ENCODE measurements at regions not wholly inside any gene's neighbourhood (a gene's known extent, or its start where the extent isn't known, plus 50 kb on each side); places are given as distances from the start of the nearest gene placed in this dataset.
"Not testable (repeated sequence)": the region's sequence is repeated elsewhere in the genome, so short reads cannot be mapped to it uniquely, and the experiment has no call there.

DNA sequence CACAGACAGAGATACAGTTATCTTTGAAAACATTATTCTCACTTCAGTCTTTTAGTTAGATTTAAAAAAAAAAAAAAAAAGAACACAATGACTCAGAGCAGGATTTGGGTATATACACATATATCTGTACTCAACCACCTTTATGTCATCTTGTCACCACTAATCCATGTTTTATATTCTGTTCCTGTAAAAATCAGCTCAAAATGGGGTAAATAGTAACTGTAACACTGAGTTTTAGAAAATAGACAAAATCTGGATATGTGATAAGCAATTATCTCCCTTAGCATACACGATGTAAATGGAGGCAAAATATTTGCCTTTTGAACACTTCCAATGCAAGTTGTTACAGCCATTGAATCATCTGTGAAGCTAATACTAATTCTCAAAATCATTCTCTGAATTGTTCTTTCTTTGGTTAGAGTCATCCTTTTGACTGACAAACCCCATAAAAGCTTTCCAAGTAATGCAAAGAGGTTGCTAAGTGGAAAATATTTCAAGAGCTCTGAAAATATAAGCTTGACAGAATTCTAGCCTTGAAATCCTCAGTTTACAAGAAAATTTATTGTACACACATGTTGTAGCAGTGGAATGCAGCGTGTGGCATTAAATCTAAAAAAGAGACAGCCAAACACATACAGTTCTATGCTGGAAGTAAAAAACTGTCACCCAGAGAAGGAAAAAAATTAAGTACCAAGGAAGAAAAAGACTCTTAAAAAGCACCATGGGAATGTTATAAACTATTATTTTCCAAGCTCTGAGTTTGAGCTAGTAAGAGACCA, 502.2 kb upstream of the PHF14 start:
- no peak for DNase-seq (ENCODE audit: low read depth)

DNA sequence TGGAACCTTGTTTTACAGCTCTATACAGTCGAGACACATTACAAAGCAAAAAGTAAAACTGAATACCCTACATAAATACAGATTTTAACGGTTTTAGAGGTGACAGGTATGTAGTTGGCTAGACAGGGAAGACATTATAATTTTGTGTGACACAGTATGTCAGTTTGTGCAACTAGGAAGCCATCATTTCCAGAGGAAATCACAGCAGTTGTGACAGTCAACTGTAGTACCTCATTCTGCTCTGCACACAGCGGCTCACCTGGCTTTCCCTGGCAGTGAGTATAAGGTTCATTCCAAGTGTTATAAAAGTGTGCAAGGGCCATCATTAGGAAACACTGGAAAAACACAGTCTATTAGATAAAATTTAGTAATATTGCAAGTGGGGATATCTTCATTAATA, 501.6 kb upstream of the PHF14 start:
- DNase-seq (ENCODE audit: low read depth) = no peak

GRCh38 chr7:10473569-10473968, 500.1 kb upstream of the PHF14 start:
- DNase-seq (ENCODE audit: low read depth) = no peak

DNA sequence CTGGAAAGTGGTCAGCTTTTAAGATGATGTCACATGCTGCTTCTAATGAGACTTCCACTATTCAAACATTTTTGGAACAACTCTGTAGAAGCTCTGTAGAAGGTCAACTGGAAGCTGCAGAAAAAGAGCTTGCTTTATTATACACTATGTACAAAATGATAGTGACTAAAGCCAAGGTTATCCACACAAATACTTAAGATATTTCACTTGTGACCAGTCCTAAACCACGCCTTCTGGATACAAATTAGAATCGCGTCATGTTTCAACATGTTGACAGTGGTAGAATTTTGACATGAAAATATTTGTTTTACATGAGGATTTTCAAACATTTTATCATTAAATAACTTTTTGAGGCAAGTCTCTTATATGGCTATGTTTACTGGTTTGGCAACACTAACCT, 499.6 kb upstream of the PHF14 start:
- DNase-seq (ENCODE audit: low read depth) = no peak

- no peak for DNase-seq (ENCODE audit: low read depth)
Observed at GRCh38 chr7:10475940-10476641, 497.6 kb upstream of the PHF14 start.

- no peak for DNase-seq (ENCODE audit: low read depth)
Observed at GRCh38 chr7:10476642-10477041, 497.0 kb upstream of the PHF14 start.

DNA sequence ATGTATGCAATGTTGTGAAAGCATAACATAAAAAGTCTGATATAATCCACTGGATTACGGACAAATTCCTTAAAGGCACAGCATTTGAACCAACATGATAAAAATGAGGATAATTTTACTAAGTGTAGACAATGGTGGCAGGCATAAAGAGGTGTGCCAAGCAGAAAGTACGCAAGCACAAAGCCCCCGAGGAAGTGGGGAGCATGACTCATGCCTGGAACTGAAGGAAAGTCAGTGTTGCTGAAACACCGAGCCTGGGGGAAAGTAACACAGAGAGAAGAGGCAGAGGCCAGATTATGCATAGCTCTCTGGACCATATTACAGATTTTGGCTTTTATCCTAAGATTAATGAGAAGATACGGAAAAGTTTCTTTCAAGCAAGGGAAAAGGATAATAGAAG, 490.0 kb upstream of the PHF14 start:
- DNase-seq (ENCODE audit: low read depth) = no peak

GRCh38 chr7:10484767-10485166, 488.9 kb upstream of the PHF14 start:
- no peak for DNase-seq (ENCODE audit: low read depth)

DNA sequence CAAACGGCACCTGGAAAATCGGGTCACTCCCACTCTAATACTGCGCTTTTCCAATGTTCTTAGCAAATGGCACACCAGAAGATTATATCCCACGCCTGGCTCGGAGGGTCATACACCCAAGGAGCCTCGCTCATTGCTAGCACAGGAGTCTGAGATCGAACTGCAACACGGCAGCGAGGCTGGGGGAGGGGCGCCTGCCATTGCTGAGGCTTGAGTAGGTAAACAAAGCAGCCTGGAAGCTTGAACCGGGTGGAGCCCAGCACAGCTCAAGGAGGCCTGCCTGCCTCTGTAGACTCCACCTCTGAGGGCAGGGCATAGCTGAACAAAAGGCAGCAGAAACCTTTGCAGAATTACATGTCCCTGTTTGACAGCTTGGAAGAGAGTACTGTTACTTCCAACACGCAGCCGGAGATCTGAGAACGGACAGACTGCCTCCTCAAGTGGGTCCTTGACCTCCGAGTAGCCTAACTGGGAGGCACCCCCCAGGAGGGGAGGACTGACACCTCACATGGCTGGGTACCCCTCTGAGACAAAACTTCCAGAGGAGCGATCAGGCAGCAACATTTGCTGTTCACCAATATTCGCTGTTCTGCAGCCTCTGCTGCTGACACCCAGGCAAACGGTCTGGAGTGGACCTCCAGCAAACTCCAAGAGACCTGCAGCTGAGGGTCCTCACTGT, 472.3 kb upstream of the PHF14 start:
- DNase-seq (ENCODE audit: low read depth) = not testable (repeated sequence)

DNA sequence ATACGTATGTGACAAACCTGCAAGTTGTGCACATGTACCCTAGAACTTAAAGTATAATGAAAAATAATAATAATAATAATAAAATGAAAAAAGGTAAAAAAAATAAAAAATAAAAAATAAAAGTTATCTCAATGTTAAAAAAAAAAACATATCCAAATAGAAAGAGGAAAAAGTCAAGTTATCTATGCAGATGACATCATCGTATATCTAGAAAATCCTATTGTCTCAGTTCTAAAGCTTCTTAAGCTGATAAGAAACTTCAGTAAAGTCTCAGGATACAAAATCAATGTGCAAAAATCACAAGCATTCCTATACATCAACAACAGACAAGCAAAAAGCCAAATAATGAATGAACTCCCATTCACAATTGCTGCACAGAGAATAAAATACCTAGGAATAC, 466.6 kb upstream of the PHF14 start:
- no peak for DNase-seq (ENCODE audit: low read depth)

DNA sequence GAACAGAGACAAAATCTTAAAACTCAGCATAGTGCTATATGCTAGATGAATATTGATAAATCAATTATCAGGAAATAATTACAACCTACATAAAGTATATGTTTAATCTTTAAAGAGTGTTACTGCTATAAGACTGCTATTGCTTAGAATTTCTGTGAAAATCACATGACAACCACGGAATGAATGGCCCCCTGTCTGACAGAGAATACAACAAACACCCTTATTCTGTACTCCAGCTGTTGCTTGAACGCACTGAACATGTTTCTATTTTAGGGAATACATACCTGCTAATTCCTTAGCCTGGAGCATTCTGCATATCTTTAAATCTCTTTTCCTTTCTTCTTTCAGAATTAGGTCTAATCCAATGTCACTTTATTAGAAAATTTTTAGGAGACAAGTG, 452.4 kb upstream of the PHF14 start:
- no peak for DNase-seq (ENCODE audit: low read depth)

DNA sequence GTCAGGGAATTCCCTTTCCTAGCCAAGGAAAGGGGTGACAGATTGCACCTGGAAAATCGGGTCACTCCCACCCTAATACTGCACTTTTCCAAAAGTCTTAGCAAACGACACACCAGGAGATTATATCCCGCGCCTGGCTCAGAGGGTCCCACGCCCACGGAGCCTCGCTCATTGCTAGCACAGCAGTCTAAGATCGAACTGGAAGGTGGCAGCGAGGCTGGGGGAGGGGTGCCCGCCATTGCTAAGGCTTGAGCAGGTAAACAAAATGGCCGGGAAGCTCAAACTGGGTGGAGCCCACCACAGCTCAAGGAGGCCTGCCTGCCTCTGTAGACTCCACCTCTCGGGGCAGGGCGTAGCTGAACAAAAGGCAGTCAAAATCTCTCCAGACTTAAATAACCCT, 440.2 kb upstream of the PHF14 start:
- DNase-seq (ENCODE audit: low read depth) = not testable (repeated sequence)

DNA sequence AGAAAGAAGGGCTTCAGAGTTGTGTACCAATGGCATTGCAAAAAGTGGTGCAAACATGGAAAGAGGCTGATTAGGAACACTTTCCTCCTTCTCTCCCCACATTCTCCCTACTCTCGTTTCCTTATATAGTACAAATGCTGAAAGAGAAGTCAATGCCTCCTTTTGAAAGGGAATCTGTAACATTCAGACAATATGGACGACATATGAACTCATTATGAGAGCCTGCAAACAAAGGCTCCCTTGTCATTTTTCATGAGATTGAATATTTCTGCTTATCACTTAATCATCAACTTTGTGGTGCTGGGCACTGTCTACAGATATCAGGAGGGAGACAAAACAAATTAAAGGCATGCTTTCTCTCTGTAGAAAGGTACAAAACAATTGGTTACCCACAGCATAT, 437.1 kb upstream of the PHF14 start:
- DNase-seq (ENCODE audit: low read depth) = no peak

DNA sequence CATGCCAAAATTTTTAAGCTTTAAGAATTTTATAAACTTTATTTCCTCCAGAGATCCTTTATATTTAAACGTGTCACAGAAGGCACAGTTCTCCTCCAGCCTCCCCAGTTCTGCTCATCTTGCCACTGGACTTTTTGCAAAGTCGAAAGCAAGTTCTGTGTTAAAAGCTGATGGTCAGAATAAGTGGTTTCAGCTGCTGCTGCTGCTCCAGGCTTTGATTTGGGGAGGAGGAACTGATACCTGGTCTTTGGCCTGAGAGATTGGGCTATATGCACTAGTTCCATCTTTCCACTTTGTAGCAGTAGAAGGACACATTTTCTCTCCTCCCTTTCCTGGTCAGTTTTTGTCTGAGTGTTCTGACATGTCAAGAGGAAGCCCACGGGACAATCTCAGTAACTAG, 435.9 kb upstream of the PHF14 start:
- no peak for DNase-seq (ENCODE audit: low read depth)

- DNase-seq (ENCODE audit: low read depth) = no peak
Observed at GRCh38 chr7:10557375-10557774, 416.3 kb upstream of the PHF14 start.

- DNase-seq (ENCODE audit: low read depth) = no peak
Observed at GRCh38 chr7:10560497-10560896, 413.2 kb upstream of the PHF14 start.

GRCh38 chr7:10568891-10569290, 404.8 kb upstream of the PHF14 start:
- DNase-seq (ENCODE audit: low read depth) = no peak

- no peak for DNase-seq (ENCODE audit: low read depth)
Observed at GRCh38 chr7:10571759-10572158, 401.9 kb upstream of the PHF14 start.

DNA sequence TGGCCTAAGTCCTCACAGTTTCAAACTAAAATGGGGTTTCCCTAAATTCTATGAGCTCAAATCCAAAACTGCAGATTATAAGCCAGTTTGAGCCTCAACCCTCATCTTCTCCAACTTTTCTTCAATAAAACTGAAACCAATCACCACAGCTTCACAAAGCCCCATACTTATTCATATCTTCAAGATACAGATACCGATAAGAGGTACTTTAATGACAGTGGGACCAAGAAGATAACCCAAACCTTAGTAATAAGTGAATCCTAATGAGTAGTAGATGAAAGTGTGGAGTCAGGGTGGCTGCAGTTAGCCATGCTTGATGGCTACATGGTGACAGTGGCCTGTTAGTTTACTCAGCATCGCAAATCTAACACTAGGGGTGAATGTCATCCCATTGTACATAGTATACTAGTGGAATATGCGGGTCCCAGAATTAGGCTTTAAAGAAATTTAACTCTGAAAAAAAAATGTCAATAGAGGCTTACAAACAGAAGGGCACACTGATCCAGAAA, 395.8 kb upstream of the PHF14 start:
- DNase-seq (ENCODE audit: low read depth) = no peak

DNA sequence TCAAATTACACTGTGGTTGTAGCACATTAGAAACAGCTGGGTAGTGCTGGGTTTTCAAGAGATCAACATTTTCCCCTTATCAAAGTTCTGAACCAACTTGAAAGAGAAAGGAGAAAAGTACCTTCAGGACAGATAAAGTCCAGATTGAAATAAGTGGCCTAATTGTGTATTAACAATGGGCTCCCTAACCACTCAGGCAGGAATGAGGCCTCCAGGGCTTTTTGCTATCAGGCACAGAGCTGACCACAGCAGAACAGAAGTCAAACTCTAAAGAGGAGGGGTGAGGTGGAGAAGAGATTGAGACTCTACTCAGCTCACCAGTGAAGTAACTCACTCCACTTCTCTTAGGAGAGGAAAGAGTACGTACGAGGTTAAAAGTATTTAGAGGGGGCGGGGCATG, 394.1 kb upstream of the PHF14 start:
- no peak for DNase-seq (ENCODE audit: low read depth)

DNA sequence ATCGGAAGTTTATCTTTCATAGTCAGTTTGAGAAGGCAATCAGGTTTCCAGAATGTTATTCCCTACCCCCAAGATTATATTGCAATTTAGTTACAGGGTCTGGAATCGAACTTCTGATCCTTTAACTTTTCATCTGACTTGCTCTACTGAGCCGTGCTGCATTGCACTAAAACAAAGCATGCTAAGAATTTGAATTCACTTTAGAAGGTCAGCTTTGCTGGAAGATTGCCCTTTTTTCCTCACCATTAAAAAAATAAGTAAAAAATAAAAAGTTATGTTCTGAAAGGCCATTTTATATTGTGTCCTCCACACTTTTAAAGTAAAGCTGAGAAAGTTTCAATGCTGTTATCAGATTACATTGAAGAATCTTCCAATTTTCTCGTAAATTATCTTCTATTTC, 388.8 kb upstream of the PHF14 start:
- no peak for DNase-seq (ENCODE audit: low read depth)

DNA sequence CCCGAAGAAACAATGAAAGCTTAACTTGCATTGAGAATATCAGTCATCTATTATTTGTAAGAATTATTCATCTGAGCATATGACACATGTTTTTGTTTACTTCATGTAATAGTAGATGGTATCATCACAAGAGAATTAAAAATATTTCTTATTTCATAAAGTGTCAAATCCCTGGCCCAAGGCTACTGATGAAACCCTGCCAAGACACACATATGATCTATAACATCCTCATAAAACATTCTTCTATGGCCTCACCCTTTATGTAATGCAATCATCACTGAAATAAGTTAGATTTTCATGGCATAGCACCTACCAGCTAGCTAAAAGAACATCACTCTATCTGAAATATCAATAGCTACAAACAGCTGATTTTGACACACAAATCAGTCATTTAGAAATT, 385.6 kb upstream of the PHF14 start:
- DNase-seq (ENCODE audit: low read depth) = no peak

DNA sequence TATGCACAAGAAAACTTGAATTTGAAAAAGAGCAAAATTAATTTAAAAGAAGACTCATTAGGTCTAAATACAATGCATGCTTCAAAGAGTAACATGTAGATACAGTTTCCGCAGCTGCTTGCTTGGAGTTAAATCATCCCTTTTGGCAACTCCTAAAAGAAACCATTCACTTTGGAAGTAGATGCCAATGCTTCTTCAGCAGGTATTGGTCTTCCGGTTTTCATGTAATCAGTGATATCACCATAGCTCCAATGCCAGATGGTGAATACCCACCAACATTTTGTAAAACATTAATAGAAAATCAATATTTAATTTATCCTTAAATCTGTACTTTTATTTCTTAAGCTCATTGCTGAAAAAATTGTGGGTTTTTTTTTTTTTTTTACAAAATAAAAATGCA, 381.1 kb upstream of the PHF14 start:
- no peak for DNase-seq (ENCODE audit: low read depth)
